Endothelial cell of umbilical vein (primary cell): ENCODE measurements at regions not wholly inside any gene's neighbourhood (a gene's known extent, or its start where the extent isn't known, plus 50 kb on each side); places are given as distances from the start of the nearest gene placed in this dataset.

ENCODE experiments used
- BruUV-seq: library from RNA; stranded (reverse); fragments of 400-500 nt; replicated peaks from 2 replicates; lab custom pipeline; 2021; lab: Mats Ljungman, UMichigan
- CTCF ChIA-PET: fragments of 300-600, 350-600 bp; sonication (Branson Sonifier 250); formaldehyde crosslinking; loops from one replicate; lab custom pipeline; 2021; ENCODE audit warnings: antibody characterized with exemption, inconsistent platforms; lab: Charles Lee
- POLR2A ChIA-PET: fragments of 300-600, 350-600 bp; sonication (Branson Sonifier 250); formaldehyde crosslinking; loops from one replicate; lab custom pipeline; 2021; ENCODE audit warnings: antibody characterized with exemption, inconsistent platforms; lab: Charles Lee
- DNase-seq: peaks from one replicate; pipeline ENCODE4 v3.0.0-alpha.2; 2011; ENCODE audit warnings: low read depth, low spot score
- FAIRE-seq: peaks from 2 replicates; lab custom pipeline; 2011; peaks lifted over from hg19 to GRCh38; lab: Jason Lieb, UNC
- H2AFZ ChIP-seq: 2 replicates; pipeline ENCODE4 v1.6.0; 2012; ENCODE audit warnings: low read depth, low read length, control low read depth, inconsistent platforms
- H3K27ac ChIP-seq: 2 replicates; pipeline ENCODE4 v1.5.1; 2011; ENCODE audit warnings: low read depth, mild to moderate bottlenecking, control low read depth, low read length, moderate library complexity; ENCODE audit not compliant: insufficient read depth
- H3K27me3 ChIP-seq, 2 experiments: 2 replicates each; pipeline versions ENCODE4 v1.6.0 to v1.6.1; 2011; ENCODE audit warnings: low read length in 2 of 2, mixed read lengths in 1 of 2; ENCODE audit not compliant: control insufficient read depth in 2 of 2, insufficient read depth in 2 of 2
- H3K36me3 ChIP-seq, 2 experiments: 2 replicates in 1 of 2; 3 replicates in 1 of 2; pipeline ENCODE4 v1.5.1; 2011; ENCODE audit warnings: low read length in 2 of 2, mild to moderate bottlenecking in 1 of 2, moderate library complexity in 1 of 2; ENCODE audit not compliant: control insufficient read depth in 2 of 2, insufficient read depth in 2 of 2; ENCODE audit errors: extremely low read depth in 1 of 2
- H3K4me1 ChIP-seq: 3 replicates; pipeline ENCODE4 v1.5.1; 2011; ENCODE audit warnings: mild to moderate bottlenecking, low read length; ENCODE audit not compliant: control insufficient read depth, insufficient read depth; ENCODE audit errors: extremely low read depth
- H3K4me2 ChIP-seq: 2 replicates; pipeline ENCODE4 v1.6.1; 2011; ENCODE audit warnings: low read length, control low read depth, mixed read lengths; ENCODE audit not compliant: insufficient read depth
- H3K4me3 ChIP-seq, 3 experiments: fragments of 200-600 bp in 1 of 3; sonication (generic), shearing (Covaris generic) in 1 of 3; replicated peaks in 1 of 3; 2 replicates each; pipeline ENCODE4 v1.5.1; 2011 to 2016; ENCODE audit warnings: control low read depth in 3 of 3, low read length in 3 of 3, mild to moderate bottlenecking in 2 of 3, inconsistent platforms in 1 of 3, low read depth in 1 of 3, moderate library complexity in 1 of 3; ENCODE audit not compliant: insufficient read depth in 1 of 3
- H3K79me2 ChIP-seq: 2 replicates; pipeline ENCODE4 v1.6.0; 2012; ENCODE audit warnings: low read length, inconsistent platforms; ENCODE audit not compliant: control insufficient read depth, insufficient read depth
- H3K9ac ChIP-seq: replicated peaks from 2 replicates; pipeline ENCODE3; 2011; ENCODE audit warnings: low read length, control low read depth; ENCODE audit not compliant: insufficient read depth; ENCODE audit errors: extremely low read depth
- H3K9me1 ChIP-seq: replicated peaks from 3 replicates; pipeline ENCODE4 v1.6.0; 2011; ENCODE audit warnings: mild to moderate bottlenecking, low read length; ENCODE audit not compliant: control insufficient read depth, insufficient read depth; ENCODE audit errors: extremely low read depth
- H3K9me3 ChIP-seq: replicated peaks from 2 replicates; pipeline ENCODE4 v1.5.1; 2012; ENCODE audit warnings: low read length, inconsistent platforms; ENCODE audit not compliant: control insufficient read depth, insufficient read depth
- H4K20me1 ChIP-seq: replicated peaks from 2 replicates; pipeline ENCODE3; 2011; ENCODE audit warnings: mild to moderate bottlenecking, low read length; ENCODE audit not compliant: control insufficient read depth, insufficient read depth; ENCODE audit errors: extremely low read depth
- CTCF ChIP-seq, 2 donors: IDR thresholded peaks; 1 replicate in 1 of 2; 2 replicates in 1 of 2; pipeline ENCODE4 v1.5.1; 2011; ENCODE audit warnings: low read length in 2 of 2, mild to moderate bottlenecking in 2 of 2, moderate library complexity in 2 of 2, control low read depth in 1 of 2, inconsistent platforms in 1 of 2, low read depth in 1 of 2; ENCODE audit not compliant: insufficient read depth in 1 of 2; ENCODE audit errors: extremely low read depth in 1 of 2
- EZH2 ChIP-seq: IDR thresholded peaks from 2 replicates; pipeline ENCODE4 v1.6.1; 2012; ENCODE audit warnings: borderline replicate concordance, low read depth, mild to moderate bottlenecking, moderate library complexity, low read length, inconsistent platforms; ENCODE audit not compliant: severe bottlenecking
- FOS ChIP-seq: IDR thresholded peaks from 2 replicates; pipeline ENCODE4 v1.6.1; 2011; ENCODE audit warnings: mild to moderate bottlenecking, low read length, moderate library complexity, borderline replicate concordance; ENCODE audit not compliant: insufficient read depth
- GATA2 ChIP-seq: IDR thresholded peaks from 2 replicates; pipeline ENCODE4 v1.7.0; 2011; ENCODE audit warnings: low read depth, mild to moderate bottlenecking, moderate library complexity, mixed read lengths, low read length; ENCODE audit not compliant: insufficient read length, insufficient read depth
- JUN ChIP-seq: IDR thresholded peaks from 2 replicates; pipeline ENCODE4 v1.6.1; 2011; ENCODE audit warnings: borderline replicate concordance, low read depth; ENCODE audit not compliant: insufficient read length, insufficient read depth
- MAX ChIP-seq: IDR thresholded peaks from 2 replicates; pipeline ENCODE4 v1.6.1; 2011; ENCODE audit not compliant: insufficient read depth, insufficient read length
- MYC ChIP-seq: IDR thresholded peaks from one replicate; pipeline ENCODE4 v1.6.1; 2011; ENCODE audit warnings: mild to moderate bottlenecking, low read depth, low read length
- POLR2A ChIP-seq: IDR thresholded peaks from 2 replicates; pipeline ENCODE4 v1.6.1; 2012; ENCODE audit warnings: low read depth, mild to moderate bottlenecking, control low read depth, low read length
- POLR2AphosphoS5 ChIP-seq: IDR thresholded peaks from 2 replicates; pipeline ENCODE4 v1.6.1; 2012; ENCODE audit warnings: low read depth, mild to moderate bottlenecking, control low read depth, low read length, moderate library complexity; ENCODE audit not compliant: insufficient read depth
- dilution Hi-C: fragments of 300-500 bp; cut with MboI; formaldehyde crosslinking; loops from one replicate; pipeline ENCODE4 v1.15.0; 2019; ENCODE audit warnings: low sequenced_read_pairs; ENCODE audit not compliant: extremely low pct_ligation_motif_present
- intact Hi-C: fragments of 100-400 bp; cut with micrococcal nuclease; formaldehyde crosslinking; loops from one replicate; pipeline ENCODE4 v1.10.0; 2022

GRCh38 chr7:34425631-34426384 is 232.2 kb upstream of the NPSR1 start:
- Histone ChIP-seq H3K9me1 (no peaks in the 10 kb centered on the region), H3K4me3 (no peak overlapping the region), H3K4me1 (no peaks in the 10 kb centered on the region), H4K20me1 (no peaks in the 10 kb centered on the region), H3K4me2 (no peak overlapping the region), H3K79me2 (no peaks in the 10 kb centered on the region), H3K27ac (no peak overlapping the region), H3K9me3 (no peaks in the 10 kb centered on the region), H3K9ac (no peak overlapping the region), H2AFZ (no peak overlapping the region), H3K36me3 (no peaks in the 10 kb centered on the region), H3K27me3 (no peaks in the 10 kb centered on the region)
- dilution Hi-C loops = no loop called here
- POLR2A ChIA-PET = no interaction called here
- no peak for FAIRE-seq
- intact Hi-C loops = no loop called here
- DNase-seq = no peak
- no TSS peak for BruUV-seq
- TF ChIP-seq POLR2A (no peak), MYC (no peak), GATA2 (no peak), POLR2AphosphoS5 (no peak), CTCF (IDR thresholded peaks at IDR 0.05; ENCODE audit: extremely low read depth in 1 of 2, insufficient read depth in 1 of 2, low read depth in 1 of 2, low read length in 2 of 2) (no peak), JUN (no peak), MAX (no peak), FOS (no peak), EZH2 (no peak)
- CTCF ChIA-PET = interaction anchor here (2.6 kb wide), 1 partner anchor 105 kb away, joined by 7 read pairs; no protein-coding TSS in a partner anchor
